ENCODE measurements at regions not wholly inside any gene's neighbourhood (a gene's known extent, or its start where the extent isn't known, plus 50 kb on each side); places are given as distances from the start of the nearest gene placed in this dataset.

DNA sequence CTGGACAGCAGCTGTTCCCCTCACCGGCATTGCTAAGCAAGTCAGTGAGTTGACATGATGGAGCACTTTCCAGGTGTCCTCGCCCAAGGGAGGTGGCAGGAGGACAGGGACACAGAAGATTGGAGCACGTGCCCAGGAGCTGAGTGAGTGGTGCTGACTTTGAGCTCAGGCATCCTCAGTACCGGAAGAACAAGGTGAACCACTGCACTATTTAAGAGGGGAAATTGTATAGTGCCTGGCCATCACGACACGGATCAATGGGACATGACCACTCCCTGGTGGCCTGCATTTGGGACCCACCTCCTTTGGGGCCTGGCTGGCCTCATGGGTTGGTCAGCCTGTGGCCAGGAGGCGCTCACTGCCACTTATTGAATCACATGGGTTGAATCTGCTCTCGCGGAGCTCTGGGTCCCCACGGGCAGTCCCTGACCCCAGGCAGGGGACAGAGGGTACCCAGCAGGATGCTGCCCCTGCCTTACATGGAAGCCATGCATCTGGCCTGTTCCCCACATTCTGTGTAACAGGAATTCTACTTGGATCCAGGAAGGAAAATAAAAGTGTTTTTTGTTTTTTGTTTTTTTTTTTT is 206.9 kb upstream of the ZNF536 start (continued):
- TF ChIP-seq, protein P1, sequence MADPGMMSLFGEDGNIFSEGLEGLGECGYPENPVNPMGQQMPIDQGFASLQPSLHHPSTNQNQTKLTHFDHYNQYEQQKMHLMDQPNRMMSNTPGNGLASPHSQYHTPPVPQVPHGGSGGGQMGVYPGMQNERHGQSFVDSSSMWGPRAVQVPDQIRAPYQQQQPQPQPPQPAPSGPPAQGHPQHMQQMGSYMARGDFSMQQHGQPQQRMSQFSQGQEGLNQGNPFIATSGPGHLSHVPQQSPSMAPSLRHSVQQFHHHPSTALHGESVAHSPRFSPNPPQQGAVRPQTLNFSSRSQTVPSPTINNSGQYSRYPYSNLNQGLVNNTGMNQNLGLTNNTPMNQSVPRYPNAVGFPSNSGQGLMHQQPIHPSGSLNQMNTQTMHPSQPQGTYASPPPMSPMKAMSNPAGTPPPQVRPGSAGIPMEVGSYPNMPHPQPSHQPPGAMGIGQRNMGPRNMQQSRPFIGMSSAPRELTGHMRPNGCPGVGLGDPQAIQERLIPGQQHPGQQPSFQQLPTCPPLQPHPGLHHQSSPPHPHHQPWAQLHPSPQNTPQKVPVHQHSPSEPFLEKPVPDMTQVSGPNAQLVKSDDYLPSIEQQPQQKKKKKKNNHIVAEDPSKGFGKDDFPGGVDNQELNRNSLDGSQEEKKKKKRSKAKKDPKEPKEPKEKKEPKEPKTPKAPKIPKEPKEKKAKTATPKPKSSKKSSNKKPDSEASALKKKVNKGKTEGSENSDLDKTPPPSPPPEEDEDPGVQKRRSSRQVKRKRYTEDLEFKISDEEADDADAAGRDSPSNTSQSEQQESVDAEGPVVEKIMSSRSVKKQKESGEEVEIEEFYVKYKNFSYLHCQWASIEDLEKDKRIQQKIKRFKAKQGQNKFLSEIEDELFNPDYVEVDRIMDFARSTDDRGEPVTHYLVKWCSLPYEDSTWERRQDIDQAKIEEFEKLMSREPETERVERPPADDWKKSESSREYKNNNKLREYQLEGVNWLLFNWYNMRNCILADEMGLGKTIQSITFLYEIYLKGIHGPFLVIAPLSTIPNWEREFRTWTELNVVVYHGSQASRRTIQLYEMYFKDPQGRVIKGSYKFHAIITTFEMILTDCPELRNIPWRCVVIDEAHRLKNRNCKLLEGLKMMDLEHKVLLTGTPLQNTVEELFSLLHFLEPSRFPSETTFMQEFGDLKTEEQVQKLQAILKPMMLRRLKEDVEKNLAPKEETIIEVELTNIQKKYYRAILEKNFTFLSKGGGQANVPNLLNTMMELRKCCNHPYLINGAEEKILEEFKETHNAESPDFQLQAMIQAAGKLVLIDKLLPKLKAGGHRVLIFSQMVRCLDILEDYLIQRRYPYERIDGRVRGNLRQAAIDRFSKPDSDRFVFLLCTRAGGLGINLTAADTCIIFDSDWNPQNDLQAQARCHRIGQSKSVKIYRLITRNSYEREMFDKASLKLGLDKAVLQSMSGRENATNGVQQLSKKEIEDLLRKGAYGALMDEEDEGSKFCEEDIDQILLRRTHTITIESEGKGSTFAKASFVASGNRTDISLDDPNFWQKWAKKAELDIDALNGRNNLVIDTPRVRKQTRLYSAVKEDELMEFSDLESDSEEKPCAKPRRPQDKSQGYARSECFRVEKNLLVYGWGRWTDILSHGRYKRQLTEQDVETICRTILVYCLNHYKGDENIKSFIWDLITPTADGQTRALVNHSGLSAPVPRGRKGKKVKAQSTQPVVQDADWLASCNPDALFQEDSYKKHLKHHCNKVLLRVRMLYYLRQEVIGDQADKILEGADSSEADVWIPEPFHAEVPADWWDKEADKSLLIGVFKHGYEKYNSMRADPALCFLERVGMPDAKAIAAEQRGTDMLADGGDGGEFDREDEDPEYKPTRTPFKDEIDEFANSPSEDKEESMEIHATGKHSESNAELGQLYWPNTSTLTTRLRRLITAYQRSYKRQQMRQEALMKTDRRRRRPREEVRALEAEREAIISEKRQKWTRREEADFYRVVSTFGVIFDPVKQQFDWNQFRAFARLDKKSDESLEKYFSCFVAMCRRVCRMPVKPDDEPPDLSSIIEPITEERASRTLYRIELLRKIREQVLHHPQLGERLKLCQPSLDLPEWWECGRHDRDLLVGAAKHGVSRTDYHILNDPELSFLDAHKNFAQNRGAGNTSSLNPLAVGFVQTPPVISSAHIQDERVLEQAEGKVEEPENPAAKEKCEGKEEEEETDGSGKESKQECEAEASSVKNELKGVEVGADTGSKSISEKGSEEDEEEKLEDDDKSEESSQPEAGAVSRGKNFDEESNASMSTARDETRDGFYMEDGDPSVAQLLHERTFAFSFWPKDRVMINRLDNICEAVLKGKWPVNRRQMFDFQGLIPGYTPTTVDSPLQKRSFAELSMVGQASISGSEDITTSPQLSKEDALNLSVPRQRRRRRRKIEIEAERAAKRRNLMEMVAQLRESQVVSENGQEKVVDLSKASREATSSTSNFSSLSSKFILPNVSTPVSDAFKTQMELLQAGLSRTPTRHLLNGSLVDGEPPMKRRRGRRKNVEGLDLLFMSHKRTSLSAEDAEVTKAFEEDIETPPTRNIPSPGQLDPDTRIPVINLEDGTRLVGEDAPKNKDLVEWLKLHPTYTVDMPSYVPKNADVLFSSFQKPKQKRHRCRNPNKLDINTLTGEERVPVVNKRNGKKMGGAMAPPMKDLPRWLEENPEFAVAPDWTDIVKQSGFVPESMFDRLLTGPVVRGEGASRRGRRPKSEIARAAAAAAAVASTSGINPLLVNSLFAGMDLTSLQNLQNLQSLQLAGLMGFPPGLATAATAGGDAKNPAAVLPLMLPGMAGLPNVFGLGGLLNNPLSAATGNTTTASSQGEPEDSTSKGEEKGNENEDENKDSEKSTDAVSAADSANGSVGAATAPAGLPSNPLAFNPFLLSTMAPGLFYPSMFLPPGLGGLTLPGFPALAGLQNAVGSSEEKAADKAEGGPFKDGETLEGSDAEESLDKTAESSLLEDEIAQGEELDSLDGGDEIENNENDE (IDR thresholded peaks at IDR 0.05; ENCODE audit: insufficient replicate concordance, low read length) = no peak
- TF ChIP-seq HDAC6 (IDR thresholded peaks at IDR 0.05; ENCODE audit: low read depth, low read length) (no peak), KDM4A (IDR thresholded peaks at IDR 0.05; ENCODE audit: low read depth, low read length, severe bottlenecking) (no peak), TAF7 (optimal IDR thresholded peaks at IDR 0.05; ENCODE audit: borderline replicate concordance, low read depth, low read length) (no peak), NRF1 (IDR thresholded peaks at IDR 0.05; ENCODE audit: low read depth, low read length) (no peak), EZH2 (IDR thresholded peaks at IDR 0.05; ENCODE audit: low read depth, low read length, severe bottlenecking) (no peak), EGR1 (IDR thresholded peaks at IDR 0.05; ENCODE audit: borderline replicate concordance, low read depth, low read length) (no peak), FOSL1 (IDR thresholded peaks at IDR 0.05; ENCODE audit: insufficient read depth, low read depth, low read length) (no peak), BRCA1 (IDR thresholded peaks at IDR 0.05; ENCODE audit: low read depth, low read length) (no peak), GTF2F1 (IDR thresholded peaks at IDR 0.05; ENCODE audit: borderline replicate concordance, low read depth, low read length) (no peak), TAF1 (IDR thresholded peaks at IDR 0.05; ENCODE audit: low read depth, low read length) (no peak)

Data from H1 (cell line).